PC-9 (cell line): ENCODE measurements at regions not wholly inside any gene's neighbourhood (a gene's known extent, or its start where the extent isn't known, plus 50 kb on each side); places are given as distances from the start of the nearest gene placed in this dataset.

Source experiments
- BruUV-seq: library from RNA; stranded (reverse); fragments of 400-500 nt; replicated peaks from 2 replicates; lab custom pipeline; 2021; lab: Mats Ljungman, UMichigan
- CTCF ChIA-PET: fragments of 300-600 bp; sonication (Branson Sonifier 250); formaldehyde crosslinking; loops from one replicate; lab custom pipeline; 2022; ENCODE audit warnings: antibody characterized with exemption; lab: Charles Lee
- POLR2A ChIA-PET: fragments of 300-600 bp; sonication (Branson Sonifier 250); formaldehyde crosslinking; loops from one replicate; lab custom pipeline; 2022; ENCODE audit warnings: antibody characterized with exemption; ENCODE audit not compliant: unreplicated experiment; lab: Charles Lee
- DNase-seq, 2 experiments: peaks; one replicate each; pipeline versions ENCODE4 v3.0.0 to v3.0.0-alpha.2; 2015 to 2022; ENCODE audit warnings: mixed read lengths in 1 of 2
- H2AFZ ChIP-seq: fragments of 200-600 bp; sonication (generic); 2 replicates; pipeline ENCODE4 v1.8.1; 2017; ENCODE audit warnings: antibody characterized with exemption
- H3F3A ChIP-seq: fragments of 200-600 bp; sonication (generic); 2 replicates; pipeline ENCODE4 v1.8.1; 2017; ENCODE audit warnings: antibody characterized with exemption, mild to moderate bottlenecking, low read depth; ENCODE audit not compliant: insufficient read depth
- H3K27ac ChIP-seq: fragments of 200-600 bp; sonication (generic); 2 replicates; pipeline ENCODE4 v1.6.1; 2016; ENCODE audit warnings: mixed run types
- H3K27me3 ChIP-seq: fragments of 200-600 bp; sonication (generic); 2 replicates; pipeline ENCODE4 v1.6.1; 2016; ENCODE audit warnings: low read depth, mixed run types; ENCODE audit not compliant: insufficient read depth
- H3K36me3 ChIP-seq: fragments of 200-600 bp; sonication (generic); 2 replicates; pipeline ENCODE4 v1.6.1; 2016; ENCODE audit warnings: low read depth, mixed run types
- H3K4me1 ChIP-seq: fragments of 200-600 bp; sonication (generic); replicated peaks from 2 replicates; pipeline ENCODE4 v1.6.1; 2016; ENCODE audit warnings: mixed run types; ENCODE audit not compliant: insufficient read depth
- H3K4me2 ChIP-seq: fragments of 200-600 bp; sonication (generic); 2 replicates; pipeline ENCODE4 v1.6.1; 2017; ENCODE audit warnings: mixed run types
- H3K4me3 ChIP-seq: fragments of 200-600 bp; sonication (generic); 2 replicates; pipeline ENCODE4 v1.6.1; 2016; ENCODE audit warnings: mixed run types
- H3K79me2 ChIP-seq: fragments of 200-600 bp; sonication (generic); 2 replicates; pipeline ENCODE4 v1.6.1; 2017; ENCODE audit warnings: low read depth, mixed run types
- H3K9me2 ChIP-seq: fragments of 200-600 bp; sonication (generic); 2 replicates; pipeline ENCODE4 v1.8.1; 2017; ENCODE audit warnings: mild to moderate bottlenecking; ENCODE audit not compliant: insufficient read depth
- H3K9me3 ChIP-seq: fragments of 200-600 bp; sonication (generic); 2 replicates; pipeline ENCODE4 v1.8.1; 2016; ENCODE audit warnings: low read depth; ENCODE audit not compliant: insufficient read depth
- H4K20me1 ChIP-seq: fragments of 200-600 bp; sonication (generic); 2 replicates; pipeline ENCODE4 v1.8.1; 2017; ENCODE audit not compliant: insufficient read depth
- EZH2 ChIP-seq: fragments of 200-600 bp; sonication (generic); IDR thresholded peaks from 2 replicates; pipeline ENCODE4 v1.8.0; 2017; ENCODE audit warnings: antibody characterized with exemption, low read depth
- intact Hi-C: fragments of 100-400 bp; cut with micrococcal nuclease; formaldehyde crosslinking; loops from one replicate; pipeline ENCODE4 v1.10.0; 2022; ENCODE audit not compliant: unreplicated experiment
- TF ChIP-seq, protein P1 (sequence below): fragments of 200-600 bp; sonication (generic); conservative IDR thresholded peaks from 2 replicates; pipeline ENCODE4 v1.6.1; 2017; ENCODE audit warnings: mixed run types, antibody characterized with exemption, mild to moderate bottlenecking, moderate library complexity

DNA sequence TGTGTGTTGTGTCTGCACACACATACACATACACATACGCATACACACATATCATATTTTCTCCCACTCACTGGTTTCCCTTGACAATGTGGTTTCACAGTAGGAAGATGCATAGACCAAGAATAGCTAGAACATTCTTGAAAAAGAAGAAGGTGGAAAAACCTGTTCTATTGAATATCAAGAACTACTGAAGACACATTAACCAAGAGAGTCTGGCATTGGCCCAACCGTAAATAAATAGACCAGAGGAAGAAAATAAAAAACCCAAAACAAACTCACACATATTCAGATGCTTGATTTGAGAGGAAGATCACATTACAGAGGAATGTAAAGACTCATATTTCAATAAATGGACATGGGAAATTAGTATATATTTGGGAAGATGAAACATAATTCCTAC is 311.3 kb downstream of the FOXG1 start:
- Histone ChIP-seq H3K9me3 (no peaks in the 10 kb centered on the region), H3K4me2 (no peak overlapping the region), H3K79me2 (no peaks in the 10 kb centered on the region), H3F3A (no peaks in the 10 kb centered on the region), H3K27me3 (no peaks in the 10 kb centered on the region), H3K36me3 (no peaks in the 10 kb centered on the region), H4K20me1 (no peaks in the 10 kb centered on the region), H3K4me3 (no peak overlapping the region), H3K27ac (no peak overlapping the region), H2AFZ (no peak overlapping the region), H3K9me2 (no peaks in the 10 kb centered on the region), H3K4me1 (no peaks in the 10 kb centered on the region)
- BruUV-seq = no TSS peak
- DNase-seq = no peak
- intact Hi-C loops = no loop called here
- ChIA-PET POLR2A (no interaction called here), CTCF (no interaction called here)
- TF ChIP-seq, protein P1, sequence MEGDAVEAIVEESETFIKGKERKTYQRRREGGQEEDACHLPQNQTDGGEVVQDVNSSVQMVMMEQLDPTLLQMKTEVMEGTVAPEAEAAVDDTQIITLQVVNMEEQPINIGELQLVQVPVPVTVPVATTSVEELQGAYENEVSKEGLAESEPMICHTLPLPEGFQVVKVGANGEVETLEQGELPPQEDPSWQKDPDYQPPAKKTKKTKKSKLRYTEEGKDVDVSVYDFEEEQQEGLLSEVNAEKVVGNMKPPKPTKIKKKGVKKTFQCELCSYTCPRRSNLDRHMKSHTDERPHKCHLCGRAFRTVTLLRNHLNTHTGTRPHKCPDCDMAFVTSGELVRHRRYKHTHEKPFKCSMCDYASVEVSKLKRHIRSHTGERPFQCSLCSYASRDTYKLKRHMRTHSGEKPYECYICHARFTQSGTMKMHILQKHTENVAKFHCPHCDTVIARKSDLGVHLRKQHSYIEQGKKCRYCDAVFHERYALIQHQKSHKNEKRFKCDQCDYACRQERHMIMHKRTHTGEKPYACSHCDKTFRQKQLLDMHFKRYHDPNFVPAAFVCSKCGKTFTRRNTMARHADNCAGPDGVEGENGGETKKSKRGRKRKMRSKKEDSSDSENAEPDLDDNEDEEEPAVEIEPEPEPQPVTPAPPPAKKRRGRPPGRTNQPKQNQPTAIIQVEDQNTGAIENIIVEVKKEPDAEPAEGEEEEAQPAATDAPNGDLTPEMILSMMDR = no peak
- no peak for TF ChIP-seq EZH2

DNA sequence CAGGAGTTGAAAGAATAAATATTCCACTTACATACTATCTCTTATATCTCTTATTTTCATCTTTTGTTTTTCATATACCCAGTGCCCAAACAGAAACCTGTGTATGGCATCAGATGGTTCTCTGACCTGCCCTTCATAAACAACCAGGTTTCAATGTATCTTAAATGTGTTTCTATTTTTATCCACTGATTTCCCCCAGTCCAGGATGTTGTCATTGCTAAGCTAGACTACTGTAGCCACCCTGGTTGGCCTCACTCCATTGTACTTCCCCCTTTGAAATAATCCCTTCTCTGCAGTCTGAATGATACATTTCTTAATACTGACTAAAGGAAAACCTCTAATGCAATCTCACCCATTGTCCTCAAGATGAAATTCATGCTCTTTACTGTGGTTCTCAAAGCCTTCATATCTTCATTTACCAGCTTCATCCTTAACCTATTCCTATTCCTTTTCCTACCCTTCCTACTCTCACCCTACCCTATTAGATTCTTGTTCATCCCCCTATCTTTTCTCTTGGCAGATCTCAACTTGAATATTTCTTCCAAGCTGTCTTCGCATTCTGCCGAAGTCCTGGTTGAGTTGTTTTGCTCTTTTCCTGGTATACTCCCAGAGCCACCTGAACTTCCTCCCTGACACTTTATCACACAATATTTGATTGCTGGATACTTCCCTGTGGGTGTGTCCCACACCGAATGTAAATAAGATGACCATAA is 312.4 kb downstream of the FOXG1 start:
- DNase-seq = no peak
- no peak overlapping the region for H3K4me3 ChIP-seq
- H3K9me3 ChIP-seq = no peaks in the 10 kb centered on the region
- no peaks in the 10 kb centered on the region for H3K9me2 ChIP-seq
- H3K36me3 ChIP-seq = no peaks in the 10 kb centered on the region
- no peaks in the 10 kb centered on the region for H3K27me3 ChIP-seq
- H3K79me2 ChIP-seq = no peaks in the 10 kb centered on the region
- BruUV-seq = no TSS peak
- no peaks in the 10 kb centered on the region for H4K20me1 ChIP-seq
- H3K27ac ChIP-seq = no peak overlapping the region
- H3F3A ChIP-seq = no peaks in the 10 kb centered on the region
- ChIA-PET CTCF (no interaction called here), POLR2A (no interaction called here)
- no peak overlapping the region for H3K4me2 ChIP-seq
- H2AFZ ChIP-seq = no peak overlapping the region
- TF ChIP-seq EZH2 = no peak
- TF ChIP-seq, protein P1 = no peak
- intact Hi-C loops = no loop called here
- no peaks in the 10 kb centered on the region for H3K4me1 ChIP-seq

DNA sequence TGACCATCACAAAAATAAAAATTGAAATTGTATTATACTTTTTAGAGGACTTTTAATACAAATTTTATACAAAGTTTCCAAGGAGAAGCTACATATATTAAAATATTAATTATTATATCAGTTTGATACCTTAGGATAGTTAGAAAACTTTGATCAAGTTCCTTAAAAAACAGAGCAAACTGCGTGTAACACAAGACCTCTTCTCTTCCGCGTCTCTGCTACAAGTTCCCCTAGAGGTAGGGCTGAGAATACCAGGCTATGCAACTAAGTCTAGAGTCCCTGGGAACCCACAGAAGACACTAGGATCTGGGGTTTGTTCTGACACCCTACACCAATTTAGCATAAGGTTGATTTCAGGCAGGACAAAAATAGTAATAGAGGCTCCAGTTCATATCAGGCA is 319.0 kb downstream of the FOXG1 start:
- Histone ChIP-seq H2AFZ (no peak overlapping the region), H3K4me1 (no peaks in the 10 kb centered on the region), H4K20me1 (no peaks in the 10 kb centered on the region), H3K79me2 (no peaks in the 10 kb centered on the region), H3K4me3 (no peak overlapping the region), H3K27ac (no peak overlapping the region), H3F3A (no peaks in the 10 kb centered on the region), H3K36me3 (no peaks in the 10 kb centered on the region), H3K4me2 (no peak overlapping the region), H3K9me2 (no peaks in the 10 kb centered on the region), H3K9me3 (no peaks in the 10 kb centered on the region), H3K27me3 (no peaks in the 10 kb centered on the region)
- ChIA-PET POLR2A (no interaction called here), CTCF (no interaction called here)
- intact Hi-C loops = no loop called here
- TF ChIP-seq, protein P1 = no peak
- TF ChIP-seq EZH2 = no peak
- no TSS peak for BruUV-seq
- no peak for DNase-seq
